Ovary (tissue), 3 donors: ENCODE measurements at regions not wholly inside any gene's neighbourhood (a gene's known extent, or its start where the extent isn't known, plus 50 kb on each side); places are given as distances from the start of the nearest gene placed in this dataset.
"Not testable (repeated sequence)": the region's sequence is repeated elsewhere in the genome, so short reads cannot be mapped to it uniquely, and the experiment has no call there.

Experiments
- EP300 ChIP-seq: sonication (generic); formaldehyde crosslinking; IDR thresholded peaks from one replicate; pipeline ENCODE4 v1.6.1; 2017; ENCODE audit warnings: antibody characterized with exemption
- POLR2A ChIP-seq: fragments of 450-650 bp; IDR thresholded peaks from one replicate; pipeline ENCODE4 v1.6.1; 2017; ENCODE audit warnings: antibody characterized with exemption, mild to moderate bottlenecking, moderate library complexity
- TF ChIP-seq, protein P1 (sequence below), 3 donors: fragments of 450-650 bp in 2 of 3; fragments of 200-600 bp in 1 of 3; IDR thresholded peaks; one replicate each; pipeline versions ENCODE4 v1.5.1 to v1.8.0; 2016 to 2022; ENCODE audit warnings: antibody characterized with exemption in 3 of 3, mild to moderate bottlenecking in 1 of 3
- donor health status: DM: no; HTN: no; CAD: no.

DNA sequence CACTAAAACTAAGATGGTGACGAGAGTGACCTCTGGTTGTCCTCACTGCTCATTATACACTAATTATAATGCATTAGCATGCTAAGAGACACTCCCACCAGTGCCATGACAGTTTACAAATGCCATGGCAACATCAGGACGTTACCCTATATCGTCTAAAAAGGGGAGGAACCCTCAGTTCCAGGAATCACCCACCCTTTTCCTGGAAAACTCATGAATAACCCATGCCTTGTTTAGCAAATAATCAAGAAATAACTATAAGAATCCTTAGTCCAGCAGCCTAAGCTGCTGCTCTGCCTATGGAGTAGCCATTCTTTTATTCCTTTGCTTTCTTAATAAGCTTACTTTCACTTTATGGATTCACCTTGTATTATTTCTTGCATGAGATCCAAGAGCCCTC lies 432.1 kb downstream of the ZNF536 start:
- TF ChIP-seq, protein P1, sequence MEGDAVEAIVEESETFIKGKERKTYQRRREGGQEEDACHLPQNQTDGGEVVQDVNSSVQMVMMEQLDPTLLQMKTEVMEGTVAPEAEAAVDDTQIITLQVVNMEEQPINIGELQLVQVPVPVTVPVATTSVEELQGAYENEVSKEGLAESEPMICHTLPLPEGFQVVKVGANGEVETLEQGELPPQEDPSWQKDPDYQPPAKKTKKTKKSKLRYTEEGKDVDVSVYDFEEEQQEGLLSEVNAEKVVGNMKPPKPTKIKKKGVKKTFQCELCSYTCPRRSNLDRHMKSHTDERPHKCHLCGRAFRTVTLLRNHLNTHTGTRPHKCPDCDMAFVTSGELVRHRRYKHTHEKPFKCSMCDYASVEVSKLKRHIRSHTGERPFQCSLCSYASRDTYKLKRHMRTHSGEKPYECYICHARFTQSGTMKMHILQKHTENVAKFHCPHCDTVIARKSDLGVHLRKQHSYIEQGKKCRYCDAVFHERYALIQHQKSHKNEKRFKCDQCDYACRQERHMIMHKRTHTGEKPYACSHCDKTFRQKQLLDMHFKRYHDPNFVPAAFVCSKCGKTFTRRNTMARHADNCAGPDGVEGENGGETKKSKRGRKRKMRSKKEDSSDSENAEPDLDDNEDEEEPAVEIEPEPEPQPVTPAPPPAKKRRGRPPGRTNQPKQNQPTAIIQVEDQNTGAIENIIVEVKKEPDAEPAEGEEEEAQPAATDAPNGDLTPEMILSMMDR (IDR thresholded peaks at IDR 0.05) = not testable (repeated sequence)
- TF ChIP-seq EP300, POLR2A: not testable (repeated sequence)
